CD4-positive, alpha-beta T cell (primary cell): ENCODE measurements at regions not wholly inside any gene's neighbourhood (a gene's known extent, or its start where the extent isn't known, plus 50 kb on each side); places are given as distances from the start of the nearest gene placed in this dataset.

Source experiments
- ATAC-seq: fragments of 200-7000 bp; cut with Tn5 transposase; one replicate; pipeline ENCODE4 v1.10.0; 2022; ENCODE audit warnings: mild to moderate bottlenecking; ENCODE audit not compliant: poor library complexity
- CTCF ChIA-PET: fragments of 350-600 bp; sonication (Branson Sonifier 250); formaldehyde crosslinking; loops from one replicate; lab custom pipeline; 2021; ENCODE audit warnings: antibody characterized with exemption, inconsistent platforms; lab: Charles Lee
- POLR2A ChIA-PET: fragments of 350-600 bp; sonication (Branson Sonifier 250); formaldehyde crosslinking; loops from one replicate; lab custom pipeline; 2021; ENCODE audit warnings: antibody characterized with exemption, inconsistent platforms; lab: Charles Lee
- DNase-seq, 14 experiments: peaks; one replicate each; pipeline ENCODE4 v3.0.0-alpha.2; 2013 to 2020; ENCODE audit warnings: mixed read lengths in 2 of 14
- H3K27ac ChIP-seq, 2 donors: one replicate each; pipeline versions ENCODE4 v1.5.1 to v1.7.0; 2013; ENCODE audit warnings: low read length in 2 of 2, low read depth in 1 of 2, mild to moderate bottlenecking in 1 of 2
- H3K27me3 ChIP-seq, 2 experiments: 1 replicate in 1 of 2; 2 replicates in 1 of 2; pipeline versions ENCODE4 v1.6.1 to v1.7.0; 2013; ENCODE audit warnings: low read length in 2 of 2, control low read depth in 1 of 2, mild to moderate bottlenecking in 1 of 2, moderate library complexity in 1 of 2; ENCODE audit not compliant: insufficient read depth in 2 of 2, control insufficient read depth in 1 of 2
- H3K36me3 ChIP-seq: one replicate; pipeline ENCODE4 v1.6.1; 2013; ENCODE audit warnings: low read length, control low read depth; ENCODE audit not compliant: insufficient read depth
- H3K4me1 ChIP-seq: one replicate; pipeline ENCODE4 v1.6.1; 2013; ENCODE audit warnings: low read length, control low read depth; ENCODE audit not compliant: insufficient read depth
- H3K4me3 ChIP-seq: one replicate; pipeline ENCODE4 v1.5.1; 2013; ENCODE audit warnings: mild to moderate bottlenecking, low read length, moderate library complexity
- H3K9me3 ChIP-seq, 2 experiments: 1 replicate in 1 of 2; 2 replicates in 1 of 2; pipeline versions ENCODE4 v1.6.1 to v1.7.0; 2013; ENCODE audit warnings: low read length in 2 of 2, mild to moderate bottlenecking in 2 of 2, control low read depth in 1 of 2, moderate library complexity in 1 of 2; ENCODE audit not compliant: control insufficient read depth in 1 of 2, insufficient read depth in 1 of 2
- H3K27ac Mint-ChIP-seq: one replicate; pipeline ENCODE4 v1.8.0; 2020; ENCODE audit warnings: mixed read lengths
- H3K27me3 Mint-ChIP-seq: one replicate; pipeline ENCODE4 v1.8.0; 2021; ENCODE audit warnings: mixed read lengths
- H3K36me3 Mint-ChIP-seq: one replicate; pipeline ENCODE4 v1.8.0; 2021; ENCODE audit warnings: low read depth, mixed read lengths
- H3K4me1 Mint-ChIP-seq: one replicate; pipeline ENCODE4 v1.8.0; 2021; ENCODE audit warnings: low read depth, mixed read lengths
- H3K4me3 Mint-ChIP-seq: one replicate; pipeline ENCODE4 v1.8.0; 2020; ENCODE audit warnings: mild to moderate bottlenecking, mixed read lengths
- H3K9me3 Mint-ChIP-seq: one replicate; pipeline ENCODE4 v1.8.0; 2020; ENCODE audit warnings: mixed read lengths
- CTCF ChIP-seq: fragments of 200-600 bp; IDR thresholded peaks from one replicate; pipeline ENCODE4 v1.8.0; 2022; ENCODE audit warnings: antibody characterized with exemption, mild to moderate bottlenecking
- intact Hi-C, 2 experiments: fragments of 100-400 bp; cut with DNase I in 1 of 2; cut with micrococcal nuclease in 1 of 2; formaldehyde crosslinking; loops; one replicate each; pipeline versions ENCODE4 v1.15.1 to v1.9.0; 2023 to 2025; cut with DNase I, micrococcal nuclease

DNA sequence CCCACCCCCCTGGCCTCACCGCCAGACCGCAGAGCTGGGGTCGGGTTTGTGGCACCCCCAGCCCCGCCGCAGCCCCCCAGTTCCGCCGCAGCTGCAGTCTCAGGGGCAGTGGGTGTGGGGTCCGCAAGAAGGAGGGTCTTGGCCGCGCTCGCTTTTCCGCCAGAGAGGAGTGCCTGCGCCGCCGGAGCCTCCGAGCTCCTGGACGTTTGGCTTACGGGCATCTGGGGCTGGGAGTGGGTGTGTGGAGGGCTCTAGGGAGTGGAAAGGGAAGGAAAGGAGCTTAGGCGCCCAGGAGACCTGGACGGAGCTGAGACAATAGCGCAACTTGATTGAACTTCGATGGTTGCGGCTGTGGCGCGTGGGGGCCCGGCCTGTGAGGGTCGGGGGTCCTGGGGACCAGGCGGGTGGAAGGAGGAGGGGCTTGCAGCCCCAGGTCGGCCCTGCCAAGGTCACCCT lies 88.8 kb upstream of the IPO9 start:
- peaks cover 0 to 29% of the 10 kb centered on the region in 2 experiments for H3K27me3 ChIP-seq
- intact Hi-C loops = no loop called here
- Mint-ChIP-seq H3K27me3 (peaks cover 18% of the 10 kb centered on the region), H3K4me1 (peaks cover 32% of the 10 kb centered on the region), H3K27ac (peak overlapping the region; percentile 42), H3K4me3 (peak overlapping the region; percentile 96), H3K36me3 (peaks cover 4% of the 10 kb centered on the region), H3K9me3 (no peaks in the 10 kb centered on the region)
- no peaks in the 10 kb centered on the region for H3K36me3 ChIP-seq
- ATAC-seq (no peak), DNase-seq (peak in 2 of 14 experiments; percentile 14 to 23)
- peaks cover 30% of the 10 kb centered on the region for H3K4me1 ChIP-seq
- ChIA-PET POLR2A (interaction anchor here (0.9 to 1.5 kb wide), 2 partner anchors 8 to 17 kb away, joined by 3 to 4 read pairs; no protein-coding TSS in a partner anchor), CTCF (no interaction called here)
- peak overlapping the region; percentile 81 for H3K4me3 ChIP-seq
- no peaks in the 10 kb centered on the region for H3K9me3 ChIP-seq
- no peak overlapping the region for H3K27ac ChIP-seq
- TF ChIP-seq CTCF = no peak

GRCh38 chr1:201740670-201741111 lies 88.3 kb upstream of the IPO9 start:
- Mint-ChIP-seq H3K36me3 (peaks cover 4% of the 10 kb centered on the region), H3K9me3 (no peaks in the 10 kb centered on the region), H3K4me1 (peaks cover 32% of the 10 kb centered on the region), H3K27me3 (peaks cover 18% of the 10 kb centered on the region), H3K4me3 (peak overlapping the region; percentile 96), H3K27ac (peak overlapping the region; percentile 42)
- TF ChIP-seq CTCF = no peak
- H3K27ac ChIP-seq = no peak overlapping the region
- peak in 2 of 14 experiments; percentile 36 to 40 for DNase-seq
- no peaks in the 10 kb centered on the region for H3K36me3 ChIP-seq
- no peaks in the 10 kb centered on the region for H3K9me3 ChIP-seq
- ChIA-PET CTCF (no interaction called here), POLR2A (interaction anchor here (1.5 kb wide), 1 partner anchor 17 kb away, joined by 4 read pairs; no protein-coding TSS in a partner anchor)
- H3K27me3 ChIP-seq = peaks cover 0 to 29% of the 10 kb centered on the region in 2 experiments
- peak overlapping the region; percentile 81 for H3K4me3 ChIP-seq
- ATAC-seq = no peak
- intact Hi-C loops = no loop called here
- peaks cover 30% of the 10 kb centered on the region for H3K4me1 ChIP-seq

DNA sequence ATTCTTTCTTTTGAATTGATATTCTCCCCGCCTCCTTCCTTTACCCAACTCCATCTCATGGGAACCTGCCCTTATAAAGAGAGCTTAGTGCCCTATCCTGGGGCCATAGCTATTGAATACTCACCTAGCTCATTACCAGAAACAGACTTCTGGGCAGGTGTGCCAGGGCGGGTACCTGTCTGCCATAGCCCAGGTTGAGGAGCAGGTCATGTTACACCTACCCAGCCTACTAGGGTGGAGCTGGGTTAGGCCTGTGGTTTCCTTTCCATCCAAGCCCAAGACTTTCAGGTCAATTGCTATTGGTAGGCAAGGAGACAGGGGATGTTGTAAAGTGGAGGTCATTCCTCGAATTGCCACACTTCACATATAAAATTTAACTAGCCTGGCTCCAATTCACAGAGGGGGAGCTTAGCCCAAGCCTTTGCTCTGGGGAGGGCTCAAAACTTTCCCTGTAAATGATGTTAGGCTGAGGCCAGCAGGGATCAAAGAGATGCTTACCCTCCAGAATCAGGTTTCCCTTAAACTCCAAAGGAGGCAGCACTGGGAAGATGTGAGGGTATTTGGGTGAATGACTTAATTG lies 87.1 kb upstream of the IPO9 start:
- no peak for TF ChIP-seq CTCF
- peaks cover 4% of the 10 kb centered on the region for H3K36me3 Mint-ChIP-seq
- ATAC-seq = no peak
- peaks cover 32% of the 10 kb centered on the region for H3K4me1 Mint-ChIP-seq
- intact Hi-C loops = no loop called here
- H3K27me3 Mint-ChIP-seq = peaks cover 26% of the 10 kb centered on the region
- Histone ChIP-seq H3K27ac (no peak overlapping the region), H3K27me3 (peaks cover 0 to 29% of the 10 kb centered on the region in 2 experiments), H3K36me3 (no peaks in the 10 kb centered on the region), H3K4me1 (peaks cover 30% of the 10 kb centered on the region), H3K4me3 (no peak overlapping the region), H3K9me3 (no peaks in the 10 kb centered on the region)
- CTCF ChIA-PET = no interaction called here
- peak overlapping the region; percentile 96 for H3K4me3 Mint-ChIP-seq
- POLR2A ChIA-PET = no interaction called here
- H3K27ac Mint-ChIP-seq = no peak overlapping the region
- DNase-seq = no peak
- H3K9me3 Mint-ChIP-seq = no peaks in the 10 kb centered on the region
